ENCODE measurements at regions not wholly inside any gene's neighbourhood (a gene's known extent, or its start where the extent isn't known, plus 50 kb on each side); places are given as distances from the start of the nearest gene placed in this dataset.

- TF ChIP-seq DNMT1 (CRISPR knock-in tag; IDR thresholded peaks at IDR 0.05), result no peak
- TF ChIP-seq NFE2L1 (CRISPR knock-in tag; IDR thresholded peaks at IDR 0.05; ENCODE audit: borderline replicate concordance), result no peak
- no peak for TF ChIP-seq ZNF639 (CRISPR knock-in tag; conservative IDR thresholded peaks at IDR 0.05)
- no peak for TF ChIP-seq POLR2AphosphoS2 (IDR thresholded peaks at IDR 0.05; ENCODE audit: low read depth, low read length)
- no peak for TF ChIP-seq POLR2A (IDR thresholded peaks at IDR 0.05; ENCODE audit: insufficient read depth in 1 of 2, low read depth in 2 of 2, low read length in 2 of 2)
- TF ChIP-seq TFAP4 (IDR thresholded peaks at IDR 0.05; ENCODE audit: borderline replicate concordance, low read depth), result no peak
- no peak for TF ChIP-seq RBAK (CRISPR knock-in tag; IDR thresholded peaks at IDR 0.05)
- no peak for TF ChIP-seq CEBPB (IDR thresholded peaks at IDR 0.05; ENCODE audit: borderline replicate concordance, low read depth, low read length)
- no peak for TF ChIP-seq CAMTA2 (CRISPR knock-in tag; IDR thresholded peaks at IDR 0.05; ENCODE audit: borderline replicate concordance)
Observed at GRCh38 chr1:55877437-55878232, 662.5 kb upstream of the USP24 start.
